ENCODE measurements at regions not wholly inside any gene's neighbourhood (a gene's known extent, or its start where the extent isn't known, plus 50 kb on each side); places are given as distances from the start of the nearest gene placed in this dataset.

DNA sequence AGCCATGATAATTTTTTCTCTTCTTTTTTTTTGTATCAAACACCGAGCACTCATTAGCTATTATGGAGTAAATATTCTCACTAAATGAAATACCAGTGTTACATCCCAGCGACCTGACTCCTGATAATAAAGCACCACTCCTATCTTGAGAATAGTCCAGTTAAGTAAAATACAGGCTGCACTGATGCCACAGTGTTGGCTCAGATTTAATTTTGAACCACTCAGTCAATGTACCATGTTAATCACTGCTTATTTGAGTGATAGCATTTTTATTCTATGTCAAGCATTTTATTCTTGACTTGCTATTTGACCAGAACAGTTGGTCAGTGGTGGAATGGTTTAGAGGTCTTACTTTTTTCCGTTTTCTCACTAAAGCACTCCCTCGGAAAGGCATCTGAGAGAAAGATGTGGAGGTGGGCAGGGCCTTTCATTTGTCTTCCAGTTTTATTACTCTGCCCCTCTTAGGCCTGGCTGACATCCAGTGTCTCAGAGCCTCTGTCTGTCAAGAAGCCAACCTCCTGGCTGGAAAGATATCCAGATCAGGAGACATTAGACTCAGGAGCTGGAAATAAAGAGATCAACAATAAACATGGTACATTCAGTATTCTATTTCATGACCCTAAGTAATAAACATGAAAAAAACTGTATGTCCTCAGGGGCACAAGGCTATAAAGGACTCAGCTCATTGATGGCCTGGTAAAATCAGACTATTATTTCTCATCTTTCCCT lies 457.8 kb downstream of the EPM2A start (continued):
- TF ChIP-seq, protein P1, sequence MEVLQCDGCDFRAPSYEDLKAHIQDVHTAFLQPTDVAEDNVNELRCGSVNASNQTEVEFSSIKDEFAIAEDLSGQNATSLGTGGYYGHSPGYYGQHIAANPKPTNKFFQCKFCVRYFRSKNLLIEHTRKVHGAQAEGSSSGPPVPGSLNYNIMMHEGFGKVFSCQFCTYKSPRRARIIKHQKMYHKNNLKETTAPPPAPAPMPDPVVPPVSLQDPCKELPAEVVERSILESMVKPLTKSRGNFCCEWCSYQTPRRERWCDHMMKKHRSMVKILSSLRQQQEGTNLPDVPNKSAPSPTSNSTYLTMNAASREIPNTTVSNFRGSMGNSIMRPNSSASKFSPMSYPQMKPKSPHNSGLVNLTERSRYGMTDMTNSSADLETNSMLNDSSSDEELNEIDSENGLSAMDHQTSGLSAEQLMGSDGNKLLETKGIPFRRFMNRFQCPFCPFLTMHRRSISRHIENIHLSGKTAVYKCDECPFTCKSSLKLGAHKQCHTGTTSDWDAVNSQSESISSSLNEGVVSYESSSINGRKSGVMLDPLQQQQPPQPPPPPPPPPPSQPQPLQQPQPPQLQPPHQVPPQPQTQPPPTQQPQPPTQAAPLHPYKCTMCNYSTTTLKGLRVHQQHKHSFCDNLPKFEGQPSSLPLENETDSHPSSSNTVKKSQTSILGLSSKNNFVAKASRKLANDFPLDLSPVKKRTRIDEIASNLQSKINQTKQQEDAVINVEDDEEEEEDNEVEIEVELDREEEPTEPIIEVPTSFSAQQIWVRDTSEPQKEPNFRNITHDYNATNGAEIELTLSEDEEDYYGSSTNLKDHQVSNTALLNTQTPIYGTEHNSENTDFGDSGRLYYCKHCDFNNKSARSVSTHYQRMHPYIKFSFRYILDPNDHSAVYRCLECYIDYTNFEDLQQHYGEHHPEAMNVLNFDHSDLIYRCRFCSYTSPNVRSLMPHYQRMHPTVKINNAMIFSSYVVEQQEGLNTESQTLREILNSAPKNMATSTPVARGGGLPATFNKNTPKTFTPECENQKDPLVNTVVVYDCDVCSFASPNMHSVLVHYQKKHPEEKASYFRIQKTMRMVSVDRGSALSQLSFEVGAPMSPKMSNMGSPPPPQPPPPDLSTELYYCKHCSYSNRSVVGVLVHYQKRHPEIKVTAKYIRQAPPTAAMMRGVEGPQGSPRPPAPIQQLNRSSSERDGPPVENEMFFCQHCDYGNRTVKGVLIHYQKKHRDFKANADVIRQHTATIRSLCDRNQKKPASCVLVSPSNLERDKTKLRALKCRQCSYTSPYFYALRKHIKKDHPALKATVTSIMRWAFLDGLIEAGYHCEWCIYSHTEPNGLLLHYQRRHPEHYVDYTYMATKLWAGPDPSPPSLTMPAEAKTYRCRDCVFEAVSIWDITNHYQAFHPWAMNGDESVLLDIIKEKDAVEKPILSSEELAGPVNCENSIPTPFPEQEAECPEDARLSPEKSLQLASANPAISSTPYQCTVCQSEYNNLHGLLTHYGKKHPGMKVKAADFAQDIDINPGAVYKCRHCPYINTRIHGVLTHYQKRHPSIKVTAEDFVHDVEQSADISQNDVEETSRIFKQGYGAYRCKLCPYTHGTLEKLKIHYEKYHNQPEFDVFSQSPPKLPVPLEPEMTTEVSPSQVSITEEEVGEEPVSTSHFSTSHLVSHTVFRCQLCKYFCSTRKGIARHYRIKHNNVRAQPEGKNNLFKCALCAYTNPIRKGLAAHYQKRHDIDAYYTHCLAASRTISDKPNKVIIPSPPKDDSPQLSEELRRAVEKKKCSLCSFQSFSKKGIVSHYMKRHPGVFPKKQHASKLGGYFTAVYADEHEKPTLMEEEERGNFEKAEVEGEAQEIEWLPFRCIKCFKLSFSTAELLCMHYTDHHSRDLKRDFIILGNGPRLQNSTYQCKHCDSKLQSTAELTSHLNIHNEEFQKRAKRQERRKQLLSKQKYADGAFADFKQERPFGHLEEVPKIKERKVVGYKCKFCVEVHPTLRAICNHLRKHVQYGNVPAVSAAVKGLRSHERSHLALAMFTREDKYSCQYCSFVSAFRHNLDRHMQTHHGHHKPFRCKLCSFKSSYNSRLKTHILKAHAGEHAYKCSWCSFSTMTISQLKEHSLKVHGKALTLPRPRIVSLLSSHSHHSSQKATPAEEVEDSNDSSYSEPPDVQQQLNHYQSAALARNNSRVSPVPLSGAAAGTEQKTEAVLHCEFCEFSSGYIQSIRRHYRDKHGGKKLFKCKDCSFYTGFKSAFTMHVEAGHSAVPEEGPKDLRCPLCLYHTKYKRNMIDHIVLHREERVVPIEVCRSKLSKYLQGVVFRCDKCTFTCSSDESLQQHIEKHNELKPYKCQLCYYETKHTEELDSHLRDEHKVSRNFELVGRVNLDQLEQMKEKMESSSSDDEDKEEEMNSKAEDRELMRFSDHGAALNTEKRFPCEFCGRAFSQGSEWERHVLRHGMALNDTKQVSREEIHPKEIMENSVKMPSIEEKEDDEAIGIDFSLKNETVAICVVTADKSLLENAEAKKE (CRISPR knock-in tag; IDR thresholded peaks at IDR 0.05) = no peak
- TF ChIP-seq EZH2 (IDR thresholded peaks at IDR 0.05; ENCODE audit: low read depth, unreplicated experiment) (no peak), JUNB (IDR thresholded peaks at IDR 0.05; ENCODE audit: unreplicated experiment) (no peak)
- TF ChIP-seq, protein P2, sequence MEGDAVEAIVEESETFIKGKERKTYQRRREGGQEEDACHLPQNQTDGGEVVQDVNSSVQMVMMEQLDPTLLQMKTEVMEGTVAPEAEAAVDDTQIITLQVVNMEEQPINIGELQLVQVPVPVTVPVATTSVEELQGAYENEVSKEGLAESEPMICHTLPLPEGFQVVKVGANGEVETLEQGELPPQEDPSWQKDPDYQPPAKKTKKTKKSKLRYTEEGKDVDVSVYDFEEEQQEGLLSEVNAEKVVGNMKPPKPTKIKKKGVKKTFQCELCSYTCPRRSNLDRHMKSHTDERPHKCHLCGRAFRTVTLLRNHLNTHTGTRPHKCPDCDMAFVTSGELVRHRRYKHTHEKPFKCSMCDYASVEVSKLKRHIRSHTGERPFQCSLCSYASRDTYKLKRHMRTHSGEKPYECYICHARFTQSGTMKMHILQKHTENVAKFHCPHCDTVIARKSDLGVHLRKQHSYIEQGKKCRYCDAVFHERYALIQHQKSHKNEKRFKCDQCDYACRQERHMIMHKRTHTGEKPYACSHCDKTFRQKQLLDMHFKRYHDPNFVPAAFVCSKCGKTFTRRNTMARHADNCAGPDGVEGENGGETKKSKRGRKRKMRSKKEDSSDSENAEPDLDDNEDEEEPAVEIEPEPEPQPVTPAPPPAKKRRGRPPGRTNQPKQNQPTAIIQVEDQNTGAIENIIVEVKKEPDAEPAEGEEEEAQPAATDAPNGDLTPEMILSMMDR (conservative IDR thresholded peaks at IDR 0.05; ENCODE audit: low read depth in 2 of 2) = no peak

DNA sequence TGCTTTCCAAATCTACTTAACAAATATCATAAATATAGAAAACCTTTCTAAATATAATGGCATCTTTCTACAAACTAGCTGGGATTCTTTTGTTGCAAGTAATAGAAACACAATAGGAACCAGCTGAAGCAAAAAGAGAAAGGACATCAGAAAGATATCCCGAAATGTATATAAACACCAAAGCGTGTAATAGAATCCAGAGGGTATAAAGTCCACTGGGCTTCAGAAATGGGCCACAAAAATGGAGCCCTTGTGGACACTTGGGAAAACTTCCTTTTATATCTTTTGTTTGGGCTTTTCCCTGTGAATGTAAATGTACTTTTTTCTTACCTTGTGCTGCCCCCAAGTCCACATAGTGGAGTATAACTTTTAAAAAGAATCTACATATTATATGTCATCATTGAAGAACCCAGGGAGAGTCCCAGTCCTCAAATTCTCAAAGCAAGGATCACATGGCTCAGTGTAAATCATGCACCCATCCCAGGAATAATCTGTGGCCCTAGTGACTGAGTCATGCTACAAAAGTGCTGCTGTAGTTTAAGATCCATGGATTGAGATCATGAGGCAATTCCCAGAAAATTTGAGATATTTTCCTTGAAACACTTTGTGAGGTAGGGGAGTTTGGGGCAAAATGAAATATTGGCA lies 457.0 kb downstream of the EPM2A start:
- DNase-seq (ENCODE audit: low spot score) = no peak
- Mint-ChIP-seq H3K4me1 (no peaks in the 10 kb centered on the region; the same call in 1 of the 3 replicates), H3K9me3 (peaks cover 4% of the 10 kb centered on the region; the same call in 1 of the 3 replicates)
- no peak for TF ChIP-seq CREB1 (CRISPR knock-in tag; IDR thresholded peaks at IDR 0.05; ENCODE audit: low read depth)
- TF ChIP-seq NANOG (IDR thresholded peaks at IDR 0.05; ENCODE audit: borderline replicate concordance) = no peak
- no peak for TF ChIP-seq ETS1 (IDR thresholded peaks at IDR 0.05)

More for the DNA sequence above, 457.0 kb downstream of the EPM2A start:
- Histone ChIP-seq H3K4me2 (no peak overlapping the region), H4K20me1 (replicated peaks; ENCODE audit: insufficient read depth) (no peaks in the 10 kb centered on the region), H3K27ac (ENCODE audit: low read depth) (no peak overlapping the region), H2AFZ (no peak overlapping the region), H3K79me2 (replicated peaks; ENCODE audit: insufficient read depth) (no peaks in the 10 kb centered on the region), H3K4me1 (ENCODE audit: insufficient read depth) (no peaks in the 10 kb centered on the region), H3F3A (replicated peaks; ENCODE audit: low read depth) (no peaks in the 10 kb centered on the region), H3K9me2 (ENCODE audit: insufficient read depth) (no peaks in the 10 kb centered on the region), H3K4me3 (no peak overlapping the region), H3K36me3 (ENCODE audit: insufficient read depth) (no peaks in the 10 kb centered on the region), H3K27me3 (ENCODE audit: insufficient read depth) (no peaks in the 10 kb centered on the region)
- Mint-ChIP-seq H3K36me3 (ENCODE audit: low read depth) (no peaks in the 10 kb centered on the region), H3K27me3 (ENCODE audit: insufficient read depth, low read depth, poor library complexity) (no peaks in the 10 kb centered on the region), H3K27ac (no peak overlapping the region), H3K4me3 (no peak overlapping the region)
- no peak for ATAC-seq

All from GM23338 (cell line).